Motor neuron (in vitro differentiated cells): ENCODE measurements at regions not wholly inside any gene's neighbourhood (a gene's known extent, or its start where the extent isn't known, plus 50 kb on each side); places are given as distances from the start of the nearest gene placed in this dataset.

Source experiments
- ATAC-seq, 8 experiments: fragments of 200-7000 bp; cut with Tn5 transposase; replicated peaks in 6 of 8; 2 replicates each; pipeline ENCODE4 v1.8.0; 2021; ENCODE audit warnings: mild to moderate bottlenecking in 8 of 8, moderate library complexity in 8 of 8
- H3K27ac ChIP-seq, 2 donors: fragments of 250-450 bp; sonication (Bioruptor Pico); 2 replicates each; pipeline ENCODE4 v1.9.0; 2021; ENCODE audit warnings: antibody characterized with exemption in 2 of 2, mild to moderate bottlenecking in 2 of 2, moderate library complexity in 1 of 2
- H3K4me1 ChIP-seq, 2 donors: fragments of 250-450 bp; sonication (Bioruptor Pico); replicated peaks in 1 of 2; 2 replicates each; pipeline ENCODE4 v1.6.1; 2021; ENCODE audit warnings: antibody characterized with exemption in 2 of 2, mild to moderate bottlenecking in 2 of 2, moderate library complexity in 1 of 2
- H3K4me3 ChIP-seq, 5 donors: fragments of 250-450 bp; sonication (Bioruptor Pico); 2 replicates each; pipeline ENCODE4 v1.9.0; 2021; ENCODE audit warnings: antibody characterized with exemption in 5 of 5, mild to moderate bottlenecking in 5 of 5, moderate library complexity in 4 of 5
- WGBS, 10 experiments: fragments of 450-650 bp; shearing (Covaris generic); methylation state at CpG; one replicate each; pipeline ENCODE4 v1.0.0; 2022; 5-methylcytosine and 5-hydroxymethylcytosine counted together
- in situ Hi-C, 9 experiments: fragments of 400-800 bp; cut with MboI; loops; one replicate each; pipeline ENCODE4 v1.15.0; 2021; ENCODE audit warnings: low sequenced_read_pairs in 9 of 9, low pct_unique_long_range_greater_than_20kb in 2 of 9; ENCODE audit not compliant: unreplicated experiment in 9 of 9

- H3K27ac ChIP-seq = no peak overlapping the region
- WGBS, 10 experiments = 4 to 75% (median 38%) methylated on average over 2 to 6 of the region's 11 CpGs; no CpG with 5 or more reads in 4 of the 10 experiments
- H3K4me3 ChIP-seq = no peak overlapping the region
- in situ Hi-C loops = no loop called here
- H3K4me1 ChIP-seq = peaks cover 24 to 31% of the 10 kb centered on the region in 2 donors
- ATAC-seq = peak; percentile 70 to 83 (median 78)
These were observed 122.7 kb downstream of the SLC38A6 start for GRCh38 chr14:61103541-61104339.

GRCh38 chr14:61102549-61103466, 121.8 kb downstream of the SLC38A6 start:
- H3K4me1 ChIP-seq = peaks cover 24 to 31% of the 10 kb centered on the region in 2 donors
- no peak overlapping the region for H3K4me3 ChIP-seq
- H3K27ac ChIP-seq = no peak overlapping the region
- 72 to 100% (median 80%) methylated on average over 1 to 7 of the region's 10 CpGs; no CpG with 5 or more reads in 2 of the 10 experiments for WGBS, 10 experiments
- in situ Hi-C loops = no loop called here
- peak in 2 of 8 experiments; percentile 29 to 73 for ATAC-seq
